Progenitor cell of endocrine pancreas (in vitro differentiated cells): ENCODE measurements at regions not wholly inside any gene's neighbourhood (a gene's known extent, or its start where the extent isn't known, plus 50 kb on each side); places are given as distances from the start of the nearest gene placed in this dataset.

Experiments used
- DNase-seq: peaks from one replicate; pipeline ENCODE4 v3.0.0; 2021; ENCODE audit warnings: low spot score; ENCODE audit not compliant: unreplicated experiment
- H3K27ac Mint-ChIP-seq: 2 replicates; pipeline ENCODE4 v1.8.0; 2021; ENCODE audit warnings: mild to moderate bottlenecking, moderate library complexity, mixed read lengths
- H3K27me3 Mint-ChIP-seq: 2 replicates; pipeline ENCODE4 v1.8.0; 2021; ENCODE audit warnings: mixed read lengths
- H3K36me3 Mint-ChIP-seq: 2 replicates; pipeline ENCODE4 v1.8.0; 2022; ENCODE audit warnings: mixed read lengths; ENCODE audit not compliant: insufficient read depth
- H3K4me1 Mint-ChIP-seq: 2 replicates; pipeline ENCODE4 v1.8.0; 2021; ENCODE audit warnings: low read depth, mixed read lengths
- H3K4me3 Mint-ChIP-seq: 2 replicates; pipeline ENCODE4 v1.8.0; 2021; ENCODE audit warnings: low read depth, mild to moderate bottlenecking, moderate library complexity, mixed read lengths
- H3K9me3 Mint-ChIP-seq: 2 replicates; pipeline ENCODE4 v1.8.0; 2021; ENCODE audit warnings: low read depth, mixed read lengths
- TF ChIP-seq, protein P1 (sequence below): fragments of 200-600 bp; sonication (generic); IDR thresholded peaks from one replicate; pipeline ENCODE4 v1.5.0; 2021; ENCODE audit warnings: antibody characterized with exemption, mild to moderate bottlenecking; ENCODE audit not compliant: unreplicated experiment

- no peaks in the 10 kb centered on the region for H3K36me3 Mint-ChIP-seq
- no peak overlapping the region for H3K27ac Mint-ChIP-seq
- H3K9me3 Mint-ChIP-seq, result no peaks in the 10 kb centered on the region
- H3K4me1 Mint-ChIP-seq, result peaks cover 10% of the 10 kb centered on the region
- DNase-seq, result no peak
- TF ChIP-seq, protein P1, sequence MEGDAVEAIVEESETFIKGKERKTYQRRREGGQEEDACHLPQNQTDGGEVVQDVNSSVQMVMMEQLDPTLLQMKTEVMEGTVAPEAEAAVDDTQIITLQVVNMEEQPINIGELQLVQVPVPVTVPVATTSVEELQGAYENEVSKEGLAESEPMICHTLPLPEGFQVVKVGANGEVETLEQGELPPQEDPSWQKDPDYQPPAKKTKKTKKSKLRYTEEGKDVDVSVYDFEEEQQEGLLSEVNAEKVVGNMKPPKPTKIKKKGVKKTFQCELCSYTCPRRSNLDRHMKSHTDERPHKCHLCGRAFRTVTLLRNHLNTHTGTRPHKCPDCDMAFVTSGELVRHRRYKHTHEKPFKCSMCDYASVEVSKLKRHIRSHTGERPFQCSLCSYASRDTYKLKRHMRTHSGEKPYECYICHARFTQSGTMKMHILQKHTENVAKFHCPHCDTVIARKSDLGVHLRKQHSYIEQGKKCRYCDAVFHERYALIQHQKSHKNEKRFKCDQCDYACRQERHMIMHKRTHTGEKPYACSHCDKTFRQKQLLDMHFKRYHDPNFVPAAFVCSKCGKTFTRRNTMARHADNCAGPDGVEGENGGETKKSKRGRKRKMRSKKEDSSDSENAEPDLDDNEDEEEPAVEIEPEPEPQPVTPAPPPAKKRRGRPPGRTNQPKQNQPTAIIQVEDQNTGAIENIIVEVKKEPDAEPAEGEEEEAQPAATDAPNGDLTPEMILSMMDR, result no peak
- no peak overlapping the region for H3K4me3 Mint-ChIP-seq
- H3K27me3 Mint-ChIP-seq, result peaks cover 8% of the 10 kb centered on the region
Observed at GRCh38 chr15:95448531-95449229, 881.8 kb upstream of the NR2F2 start.

GRCh38 chr15:95449230-95449628 lies 881.3 kb upstream of the NR2F2 start:
- Mint-ChIP-seq H3K27me3 (peaks cover 8% of the 10 kb centered on the region), H3K4me3 (no peak overlapping the region), H3K36me3 (no peaks in the 10 kb centered on the region), H3K9me3 (no peaks in the 10 kb centered on the region), H3K4me1 (peaks cover 15% of the 10 kb centered on the region), H3K27ac (no peak overlapping the region)
- TF ChIP-seq, protein P1, result no peak
- no peak for DNase-seq

DNA sequence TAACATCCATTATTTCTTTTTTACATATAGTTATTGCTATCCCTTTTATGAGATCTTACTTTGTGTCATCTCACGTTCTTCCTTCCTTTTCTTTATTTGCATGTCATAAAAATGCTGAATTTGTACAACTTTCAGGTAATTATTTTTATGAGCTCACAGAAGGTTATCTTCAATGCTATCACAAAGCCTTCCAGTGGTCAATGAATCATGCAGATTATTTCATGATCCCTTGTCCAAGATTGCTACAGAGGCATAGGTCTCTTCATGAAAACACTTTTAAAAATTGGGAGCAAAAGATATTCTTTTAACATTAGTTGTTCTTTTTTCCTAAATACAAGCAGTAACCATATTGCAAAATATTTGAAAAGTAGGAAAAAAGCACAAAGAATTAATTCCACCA lies 880.1 kb upstream of the NR2F2 start:
- no peak for DNase-seq
- TF ChIP-seq, protein P1, result no peak
- Mint-ChIP-seq H3K36me3 (no peaks in the 10 kb centered on the region), H3K4me1 (peaks cover 26% of the 10 kb centered on the region), H3K4me3 (no peak overlapping the region), H3K9me3 (no peaks in the 10 kb centered on the region), H3K27me3 (peaks cover 8% of the 10 kb centered on the region), H3K27ac (no peak overlapping the region)

GRCh38 chr15:95451938-95452337 lies 878.6 kb upstream of the NR2F2 start:
- Mint-ChIP-seq H3K9me3 (no peaks in the 10 kb centered on the region), H3K27me3 (peaks cover 8% of the 10 kb centered on the region), H3K36me3 (no peaks in the 10 kb centered on the region), H3K27ac (peak overlapping the region; percentile 76), H3K4me3 (no peak overlapping the region), H3K4me1 (peaks cover 29% of the 10 kb centered on the region)
- no peak for DNase-seq
- TF ChIP-seq, protein P1, result no peak

DNA sequence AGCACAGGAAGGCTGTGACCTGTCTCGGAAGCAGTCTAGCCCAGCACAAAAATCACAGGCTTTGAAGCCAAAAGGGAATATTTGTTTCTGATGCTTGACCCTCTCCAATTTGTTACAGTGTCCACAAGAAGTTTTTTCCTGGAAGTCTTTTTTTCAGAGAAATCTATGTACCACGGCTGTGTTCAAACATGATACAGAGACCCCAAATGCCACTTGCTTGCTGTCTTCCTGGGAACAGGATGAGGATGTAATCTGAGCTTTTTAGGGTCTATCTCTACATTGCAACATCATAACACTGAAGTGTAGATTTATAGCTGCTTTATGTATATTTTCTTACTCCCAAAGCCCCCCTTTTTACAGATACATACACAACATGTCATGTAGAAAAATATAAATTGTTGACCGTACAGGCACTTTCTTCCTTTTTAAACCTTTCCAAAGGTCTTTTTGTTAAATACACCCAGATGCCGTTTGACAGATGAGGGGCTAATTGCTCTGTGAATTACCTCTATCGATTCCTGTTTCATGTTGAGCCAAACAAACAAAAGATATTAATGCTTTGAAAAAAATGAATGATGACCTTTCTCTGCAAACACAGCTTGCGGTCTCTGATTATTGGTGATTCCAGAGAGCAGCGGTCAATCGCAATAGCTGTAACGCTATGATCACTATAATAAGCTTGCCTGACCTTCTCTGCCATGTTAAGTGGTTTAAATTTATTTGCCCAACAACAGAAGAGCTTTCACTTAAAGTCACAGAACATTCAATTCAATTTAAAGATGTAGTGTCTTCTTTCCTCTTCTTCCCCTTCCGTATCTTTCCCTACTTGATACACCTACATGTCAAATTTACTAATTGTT lies 875.9 kb upstream of the NR2F2 start:
- H3K4me3 Mint-ChIP-seq, result no peak overlapping the region
- no peaks in the 10 kb centered on the region for H3K9me3 Mint-ChIP-seq
- TF ChIP-seq, protein P1, result no peak
- H3K36me3 Mint-ChIP-seq, result no peaks in the 10 kb centered on the region
- H3K4me1 Mint-ChIP-seq, result peaks cover 41% of the 10 kb centered on the region
- H3K27ac Mint-ChIP-seq, result no peak overlapping the region
- DNase-seq, result no peak
- H3K27me3 Mint-ChIP-seq, result peaks cover 6% of the 10 kb centered on the region
